ENCODE measurements at regions not wholly inside any gene's neighbourhood (a gene's known extent, or its start where the extent isn't known, plus 50 kb on each side); places are given as distances from the start of the nearest gene placed in this dataset.
"Not testable (repeated sequence)": the region's sequence is repeated elsewhere in the genome, so short reads cannot be mapped to it uniquely, and the experiment has no call there.

- DNase-seq (ENCODE audit: low read depth) = no peak
Measured at GRCh38 chr18:39302481-39302880, 1736.9 kb upstream of the CELF4 start.

GRCh38 chr18:39299152-39299551 lies 1733.6 kb upstream of the CELF4 start:
- DNase-seq (ENCODE audit: low read depth) = no peak

- no peak for DNase-seq (ENCODE audit: low read depth)
Measured at GRCh38 chr18:39297225-39297624, 1731.6 kb upstream of the CELF4 start.

DNA sequence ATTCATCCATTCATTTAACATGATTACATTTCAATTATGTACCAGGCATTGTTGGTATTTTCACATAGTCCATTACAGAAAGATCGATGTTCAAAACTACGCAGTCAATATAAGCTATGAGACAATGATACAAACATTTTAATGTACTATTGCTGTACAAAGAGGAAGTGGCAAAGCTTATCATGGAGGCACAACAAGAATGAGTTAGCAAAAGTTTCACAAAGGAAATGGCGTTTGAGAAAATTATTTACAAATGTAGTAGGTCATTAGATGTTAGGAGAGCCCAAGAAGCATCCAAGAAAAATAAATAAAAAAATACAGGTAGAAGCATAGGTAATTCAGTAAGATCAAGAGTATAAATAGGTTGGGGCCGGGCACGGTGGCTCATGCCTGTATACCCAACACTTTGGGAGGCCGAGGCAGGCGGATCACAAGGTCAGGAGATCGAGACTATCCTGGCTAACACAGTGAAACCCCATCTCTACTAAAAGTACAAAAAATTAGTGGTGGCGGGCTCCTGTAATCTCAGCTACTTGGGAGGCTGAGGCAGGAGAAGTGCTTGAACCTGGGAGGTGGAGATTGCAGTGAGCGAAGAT lies 1730.8 kb upstream of the CELF4 start:
- no peak for DNase-seq (ENCODE audit: low read depth)

DNA sequence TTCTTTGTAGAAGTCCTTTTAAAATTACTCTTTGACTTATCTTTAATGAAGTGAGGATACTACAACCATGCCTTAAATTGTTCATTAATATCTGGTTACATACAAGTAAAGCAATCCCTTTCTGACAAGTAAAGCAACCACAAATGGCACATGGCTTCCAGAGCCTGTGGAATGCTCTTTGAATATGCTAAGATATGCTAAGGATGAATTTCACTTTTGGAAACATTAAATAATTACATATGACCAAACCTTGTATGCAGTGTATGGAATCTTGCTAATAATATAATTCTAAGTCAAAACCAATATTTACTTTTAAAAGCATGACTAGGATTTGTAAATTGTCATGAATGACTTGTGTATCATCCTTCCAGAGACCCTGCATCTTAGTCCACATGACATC lies 1711.2 kb upstream of the CELF4 start:
- no peak for DNase-seq (ENCODE audit: low read depth)

GRCh38 chr18:39274535-39274934 lies 1708.9 kb upstream of the CELF4 start:
- DNase-seq (ENCODE audit: low read depth) = peak; percentile 1

GRCh38 chr18:39272230-39272629 lies 1706.6 kb upstream of the CELF4 start:
- DNase-seq (ENCODE audit: low read depth) = no peak

- no peak for DNase-seq (ENCODE audit: low read depth)
Measured at GRCh38 chr18:39271654-39272053, 1706.1 kb upstream of the CELF4 start.

DNA sequence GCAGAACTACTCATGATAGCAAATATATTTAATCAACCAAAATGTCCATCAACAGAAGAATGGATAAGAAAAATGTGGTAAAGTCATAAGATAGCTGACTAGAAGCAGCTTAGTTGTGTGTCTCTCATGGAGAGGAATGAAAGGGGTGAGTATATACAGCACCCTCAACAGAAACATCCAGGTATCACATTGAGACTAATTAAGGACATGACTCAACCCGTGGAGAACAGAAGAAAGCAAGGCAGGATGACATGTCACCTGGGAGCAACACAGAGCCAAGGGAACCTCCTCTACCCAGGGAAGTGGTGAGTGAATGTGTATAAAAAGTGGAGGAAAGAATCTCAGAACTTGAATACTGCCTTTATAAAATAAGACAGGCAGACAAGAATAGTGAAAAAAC lies 1695.0 kb upstream of the CELF4 start:
- DNase-seq (ENCODE audit: low read depth) = no peak

- DNase-seq (ENCODE audit: low read depth) = no peak
Measured at GRCh38 chr18:39259736-39260135, 1694.1 kb upstream of the CELF4 start.

DNA sequence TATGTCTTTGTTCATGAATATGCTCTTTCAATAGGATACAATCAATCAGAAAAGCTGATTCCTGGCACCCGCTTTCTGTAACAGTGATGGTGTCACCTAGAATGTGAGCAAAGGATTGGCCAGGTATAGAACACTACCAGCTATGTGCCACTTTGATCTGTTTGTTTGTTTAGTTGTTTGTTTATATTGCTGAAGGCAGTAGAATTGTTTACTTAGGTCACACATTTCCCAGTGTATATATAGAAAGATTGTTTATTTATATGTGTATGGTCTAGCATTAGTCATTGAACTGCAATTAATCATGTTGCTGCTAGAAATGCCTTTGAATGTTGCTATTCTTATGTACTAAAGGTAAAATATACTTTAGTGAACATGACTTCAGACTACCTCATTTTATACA lies 1678.6 kb upstream of the CELF4 start:
- no peak for DNase-seq (ENCODE audit: low read depth)

DNA sequence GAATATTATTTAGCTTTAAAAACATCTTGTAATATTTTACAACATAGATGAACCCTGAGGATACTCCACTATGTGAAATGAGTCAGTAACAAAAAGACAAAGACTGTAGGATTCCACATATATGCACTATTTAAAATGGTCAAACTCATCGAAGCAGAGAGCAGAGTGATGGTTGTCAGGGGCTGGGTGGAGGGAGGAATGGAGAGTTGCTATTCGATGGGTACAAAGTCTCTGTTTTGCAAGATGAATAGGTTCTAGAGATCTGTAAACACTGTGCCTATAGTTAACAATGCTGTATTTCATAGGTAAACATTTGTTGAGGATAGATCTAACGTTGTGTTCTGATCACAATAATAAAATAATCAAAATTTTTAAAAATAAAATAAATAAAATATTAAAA lies 1675.9 kb upstream of the CELF4 start:
- no peak for DNase-seq (ENCODE audit: low read depth)

- DNase-seq (ENCODE audit: low read depth) = no peak
Measured at GRCh38 chr18:39238981-39239660, 1673.5 kb upstream of the CELF4 start.

- no peak for DNase-seq (ENCODE audit: low read depth)
Measured at GRCh38 chr18:39235118-39235719, 1669.6 kb upstream of the CELF4 start.

DNA sequence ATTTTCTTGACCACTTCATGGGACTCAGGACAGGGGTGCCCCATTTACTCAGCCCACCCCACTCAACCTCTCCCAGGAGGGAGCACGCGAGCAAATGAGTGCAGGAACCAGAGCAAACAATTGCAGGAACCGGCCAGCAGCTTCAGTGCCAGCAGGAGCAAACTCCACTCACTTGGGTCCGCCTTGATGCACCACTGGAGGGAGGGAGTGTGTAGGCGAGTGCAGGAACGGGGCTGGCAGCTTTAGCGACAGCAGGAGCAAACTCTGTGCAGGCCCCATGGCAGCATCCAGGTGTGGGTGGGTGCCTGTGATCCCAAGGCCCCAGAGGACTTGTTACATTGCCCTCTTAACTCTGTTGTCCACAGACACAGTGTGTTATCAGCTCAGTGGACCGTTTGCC lies 1667.3 kb upstream of the CELF4 start:
- DNase-seq (ENCODE audit: low read depth) = no peak

GRCh38 chr18:39232490-39232889 lies 1666.9 kb upstream of the CELF4 start:
- no peak for DNase-seq (ENCODE audit: low read depth)

DNA sequence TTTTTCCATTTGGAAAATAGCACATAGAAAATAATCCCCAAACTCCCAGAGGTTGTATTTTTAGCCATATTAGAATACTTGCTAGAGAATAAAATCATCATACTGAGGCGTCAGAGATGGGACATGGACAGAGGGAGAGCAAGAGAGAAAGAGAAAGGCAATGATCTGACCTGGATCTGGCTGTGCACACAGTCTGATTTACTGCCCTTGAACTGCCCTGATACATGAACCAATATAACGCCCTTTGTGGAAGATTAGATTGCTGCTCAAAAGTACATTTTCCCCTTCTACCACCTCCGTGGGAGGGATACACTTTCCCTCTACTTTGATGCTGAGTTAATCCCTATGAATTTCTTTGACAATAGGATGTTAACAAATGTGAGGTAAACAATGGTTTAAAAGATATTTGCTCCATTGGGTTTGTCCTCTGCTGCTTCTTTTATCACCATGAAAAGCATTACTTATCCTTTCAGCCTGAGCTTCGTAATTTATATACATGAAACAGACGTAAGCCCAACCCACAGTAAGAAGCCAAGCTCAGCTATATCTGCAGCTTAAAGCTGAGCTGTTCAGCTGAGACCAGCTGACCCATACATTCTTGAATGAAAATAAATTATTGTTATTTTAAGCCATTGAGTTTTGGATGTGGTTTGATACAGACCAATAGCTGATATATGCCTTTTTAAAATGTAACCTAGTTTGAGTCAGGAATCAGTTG lies 1664.6 kb upstream of the CELF4 start:
- no peak for DNase-seq (ENCODE audit: low read depth)

- not testable (repeated sequence) for DNase-seq (ENCODE audit: low read depth)
Measured at GRCh38 chr18:39227769-39228168, 1662.2 kb upstream of the CELF4 start.

DNA sequence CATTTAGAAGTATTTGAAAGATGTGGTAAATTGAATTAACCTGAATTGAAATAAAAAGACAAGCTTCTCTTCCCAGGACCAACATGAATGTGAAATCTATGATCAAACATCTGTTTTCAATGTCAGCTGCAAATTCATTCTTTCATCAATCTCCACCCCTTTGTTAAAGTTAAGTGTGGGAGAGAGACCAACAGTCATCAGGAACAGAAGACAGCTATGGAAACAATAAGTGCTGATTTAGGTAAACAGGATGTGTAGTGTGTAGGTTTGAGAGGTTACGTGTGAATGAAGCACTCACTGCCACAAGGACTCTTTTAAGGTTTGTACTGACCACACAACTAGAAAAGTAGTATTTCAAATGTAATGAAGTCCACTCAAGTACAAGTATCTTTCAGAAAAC lies 1659.8 kb upstream of the CELF4 start:
- DNase-seq (ENCODE audit: low read depth) = no peak

GRCh38 chr18:39223283-39223682 lies 1657.7 kb upstream of the CELF4 start:
- no peak for DNase-seq (ENCODE audit: low read depth)

GRCh38 chr18:39215920-39216319 lies 1650.3 kb upstream of the CELF4 start:
- DNase-seq (ENCODE audit: low read depth) = no peak

DNA sequence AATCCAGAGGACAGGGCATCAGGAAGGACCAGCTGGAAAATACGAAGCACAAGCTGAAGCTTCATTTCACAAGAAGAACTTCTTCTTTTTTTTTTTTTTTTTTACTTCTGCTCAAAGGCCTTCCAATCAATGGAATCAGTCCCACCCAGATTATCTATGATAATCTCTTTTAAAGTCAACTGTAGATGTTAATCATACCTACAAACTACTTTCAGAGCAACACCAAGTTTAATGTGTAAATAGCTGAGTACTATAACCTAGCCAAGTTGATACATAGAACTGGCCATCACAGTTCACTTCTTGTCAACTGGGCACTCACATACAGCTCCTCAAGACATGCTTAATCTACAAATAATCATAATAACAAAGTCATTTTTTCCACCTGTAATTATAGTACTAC lies 1645.9 kb upstream of the CELF4 start:
- no peak for DNase-seq (ENCODE audit: low read depth)

- DNase-seq (ENCODE audit: low read depth) = no peak
Measured at GRCh38 chr18:39209173-39209572, 1643.6 kb upstream of the CELF4 start.
